Smooth muscle cell (in vitro differentiated cells): ENCODE measurements at regions not wholly inside any gene's neighbourhood (a gene's known extent, or its start where the extent isn't known, plus 50 kb on each side); places are given as distances from the start of the nearest gene placed in this dataset.

Experiments
- DNase-seq: peaks from one replicate; lab custom pipeline; 2025; ENCODE audit not compliant: unreplicated experiment; lab: John Stamatoyannopoulos, UW
- H2AFZ ChIP-seq: fragments of 200-600 bp; sonication (generic); 2 replicates; pipeline ENCODE4 v1.6.0; 2016; ENCODE audit warnings: antibody characterized with exemption, low read depth, mild to moderate bottlenecking
- H3F3A ChIP-seq: fragments of 200-600 bp; sonication (generic); 2 replicates; pipeline ENCODE4 v1.6.0; 2017; ENCODE audit warnings: antibody characterized with exemption, low read depth
- H3K27ac ChIP-seq: fragments of 200-600 bp; sonication (generic); 2 replicates; pipeline ENCODE4 v1.5.1; 2016; ENCODE audit warnings: low read depth, mild to moderate bottlenecking
- H3K27me3 ChIP-seq: fragments of 200-600 bp; sonication (generic); 2 replicates; pipeline ENCODE4 v1.6.1; 2016; ENCODE audit warnings: low read depth, mild to moderate bottlenecking
- H3K36me3 ChIP-seq: fragments of 200-600 bp; sonication (generic); 2 replicates; pipeline ENCODE4 v1.5.1; 2016; ENCODE audit warnings: low read depth
- H3K4me1 ChIP-seq: fragments of 200-600 bp; sonication (generic); 2 replicates; pipeline ENCODE4 v1.5.1; 2016; ENCODE audit warnings: low read depth
- H3K4me2 ChIP-seq: fragments of 200-600 bp; sonication (generic); 2 replicates; pipeline ENCODE4 v1.6.0; 2016; ENCODE audit warnings: mild to moderate bottlenecking
- H3K4me3 ChIP-seq: fragments of 200-600 bp; sonication (generic); 2 replicates; pipeline ENCODE4 v1.5.1; 2016; ENCODE audit warnings: mild to moderate bottlenecking
- H3K79me2 ChIP-seq: fragments of 200-600 bp; sonication (generic); 2 replicates; pipeline ENCODE4 v1.6.0; 2016; ENCODE audit warnings: low read depth, mild to moderate bottlenecking
- H3K9ac ChIP-seq: fragments of 200-600 bp; sonication (generic); 2 replicates; pipeline ENCODE4 v1.6.0; 2016; ENCODE audit warnings: low read depth
- H3K9me3 ChIP-seq: fragments of 200-600 bp; sonication (generic); replicated peaks from 2 replicates; pipeline ENCODE4 v1.5.1; 2016; ENCODE audit warnings: low read depth
- H4K20me1 ChIP-seq: fragments of 200-600 bp; sonication (generic); 2 replicates; pipeline ENCODE4 v1.6.0; 2016; ENCODE audit warnings: low read depth
- WGBS: methylation state at CpG from one replicate; pipeline ENCODE4 v1.1.7; 2016; ENCODE audit warnings: low lambda C conversion rate; 5-methylcytosine and 5-hydroxymethylcytosine counted together
- TF ChIP-seq, protein P1 (sequence below): fragments of 200-600 bp; sonication (generic); IDR thresholded peaks from 2 replicates; pipeline ENCODE4 v1.5.1; 2017; ENCODE audit warnings: borderline replicate concordance, mild to moderate bottlenecking, antibody characterized with exemption; ENCODE audit not compliant: insufficient read depth, poor library complexity, severe bottlenecking

DNA sequence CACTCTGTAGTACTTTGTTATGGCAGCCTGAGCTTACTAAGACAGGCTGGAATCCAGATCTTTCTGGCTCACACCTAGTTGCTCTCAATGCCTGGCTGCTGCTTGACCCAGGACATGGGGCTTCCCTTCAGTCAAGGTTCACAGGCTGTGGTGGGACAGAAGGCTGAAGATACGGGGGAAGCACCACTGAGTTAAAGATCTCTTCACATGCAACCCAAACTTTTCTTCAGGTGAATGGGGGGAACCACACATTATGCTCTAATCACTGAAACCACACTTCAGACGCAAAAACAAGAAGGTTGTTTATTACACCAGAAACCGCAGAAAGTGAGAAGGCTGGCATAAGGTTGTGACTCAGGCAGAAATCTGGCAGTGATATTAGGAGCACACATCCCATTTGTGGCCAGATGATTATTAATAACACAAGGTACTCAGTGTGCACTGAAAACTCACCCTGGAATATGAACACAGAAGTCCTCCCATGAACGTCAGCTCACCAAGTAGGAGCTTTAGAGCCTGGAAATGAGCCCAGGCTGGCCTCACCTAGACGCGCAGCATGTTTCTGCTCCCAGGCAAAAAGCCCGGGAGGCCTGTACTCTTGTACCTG lies 230.5 kb upstream of the CHRNA7 start:
- H3K4me1 ChIP-seq: no peaks in the 10 kb centered on the region
- H3K36me3 ChIP-seq: no peaks in the 10 kb centered on the region
- H3K27me3 ChIP-seq: no peaks in the 10 kb centered on the region
- no peaks in the 10 kb centered on the region for H3K9me3 ChIP-seq
- H3F3A ChIP-seq: no peaks in the 10 kb centered on the region
- H4K20me1 ChIP-seq: no peaks in the 10 kb centered on the region
- DNase-seq: no peak
- H3K4me3 ChIP-seq: no peak overlapping the region
- H3K27ac ChIP-seq: no peak overlapping the region
- TF ChIP-seq, protein P1, sequence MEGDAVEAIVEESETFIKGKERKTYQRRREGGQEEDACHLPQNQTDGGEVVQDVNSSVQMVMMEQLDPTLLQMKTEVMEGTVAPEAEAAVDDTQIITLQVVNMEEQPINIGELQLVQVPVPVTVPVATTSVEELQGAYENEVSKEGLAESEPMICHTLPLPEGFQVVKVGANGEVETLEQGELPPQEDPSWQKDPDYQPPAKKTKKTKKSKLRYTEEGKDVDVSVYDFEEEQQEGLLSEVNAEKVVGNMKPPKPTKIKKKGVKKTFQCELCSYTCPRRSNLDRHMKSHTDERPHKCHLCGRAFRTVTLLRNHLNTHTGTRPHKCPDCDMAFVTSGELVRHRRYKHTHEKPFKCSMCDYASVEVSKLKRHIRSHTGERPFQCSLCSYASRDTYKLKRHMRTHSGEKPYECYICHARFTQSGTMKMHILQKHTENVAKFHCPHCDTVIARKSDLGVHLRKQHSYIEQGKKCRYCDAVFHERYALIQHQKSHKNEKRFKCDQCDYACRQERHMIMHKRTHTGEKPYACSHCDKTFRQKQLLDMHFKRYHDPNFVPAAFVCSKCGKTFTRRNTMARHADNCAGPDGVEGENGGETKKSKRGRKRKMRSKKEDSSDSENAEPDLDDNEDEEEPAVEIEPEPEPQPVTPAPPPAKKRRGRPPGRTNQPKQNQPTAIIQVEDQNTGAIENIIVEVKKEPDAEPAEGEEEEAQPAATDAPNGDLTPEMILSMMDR: no peak
- no peak overlapping the region for H2AFZ ChIP-seq
- no peaks in the 10 kb centered on the region for H3K79me2 ChIP-seq
- H3K4me2 ChIP-seq: no peak overlapping the region
- WGBS: 94% methylated on average over 7 of the region's 7 CpGs
- H3K9ac ChIP-seq: no peak overlapping the region

- no peaks in the 10 kb centered on the region for H3K4me1 ChIP-seq
- H4K20me1 ChIP-seq: no peaks in the 10 kb centered on the region
- no peak overlapping the region for H3K4me3 ChIP-seq
- no peak overlapping the region for H3K9ac ChIP-seq
- no peaks in the 10 kb centered on the region for H3K36me3 ChIP-seq
- H3K79me2 ChIP-seq: no peaks in the 10 kb centered on the region
- TF ChIP-seq, protein P1: no peak
- H3K4me2 ChIP-seq: no peak overlapping the region
- H3K27me3 ChIP-seq: no peaks in the 10 kb centered on the region
- no peaks in the 10 kb centered on the region for H3F3A ChIP-seq
- DNase-seq: no peak
- no peak overlapping the region for H3K27ac ChIP-seq
- no peaks in the 10 kb centered on the region for H3K9me3 ChIP-seq
- 88% methylated on average over 5 of the region's 5 CpGs for WGBS
- H2AFZ ChIP-seq: no peak overlapping the region
Observed at GRCh38 chr15:31801152-31801551, 229.2 kb upstream of the CHRNA7 start.

DNA sequence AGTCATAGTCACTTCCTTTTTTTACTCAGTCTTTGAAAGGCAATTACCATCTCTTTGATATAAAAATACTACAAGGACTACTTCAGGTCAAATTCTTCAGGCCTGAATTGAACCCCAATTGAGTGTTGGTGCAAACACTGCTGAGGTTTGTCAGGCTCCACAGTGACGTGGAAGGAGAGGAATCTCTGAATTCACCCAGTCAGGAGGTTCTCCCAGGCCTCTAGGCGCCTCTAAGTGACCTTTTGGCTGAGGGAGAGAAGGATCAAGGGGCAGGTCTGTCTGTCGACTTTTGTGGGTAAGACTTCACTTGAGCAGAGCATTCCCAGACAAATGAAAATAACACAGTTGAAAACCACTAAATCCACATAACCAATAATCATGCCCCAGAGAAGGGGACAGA lies 227.6 kb upstream of the CHRNA7 start:
- no peak overlapping the region for H3K4me3 ChIP-seq
- DNase-seq: no peak
- no peak overlapping the region for H3K4me2 ChIP-seq
- no peak overlapping the region for H3K27ac ChIP-seq
- H3K9me3 ChIP-seq: no peaks in the 10 kb centered on the region
- H3F3A ChIP-seq: no peaks in the 10 kb centered on the region
- H3K27me3 ChIP-seq: no peaks in the 10 kb centered on the region
- H3K36me3 ChIP-seq: no peaks in the 10 kb centered on the region
- H3K79me2 ChIP-seq: no peaks in the 10 kb centered on the region
- no peaks in the 10 kb centered on the region for H3K4me1 ChIP-seq
- no peaks in the 10 kb centered on the region for H4K20me1 ChIP-seq
- TF ChIP-seq, protein P1: no peak
- H3K9ac ChIP-seq: no peak overlapping the region
- H2AFZ ChIP-seq: no peak overlapping the region
- 73% methylated on average over 3 of the region's 3 CpGs for WGBS

DNA sequence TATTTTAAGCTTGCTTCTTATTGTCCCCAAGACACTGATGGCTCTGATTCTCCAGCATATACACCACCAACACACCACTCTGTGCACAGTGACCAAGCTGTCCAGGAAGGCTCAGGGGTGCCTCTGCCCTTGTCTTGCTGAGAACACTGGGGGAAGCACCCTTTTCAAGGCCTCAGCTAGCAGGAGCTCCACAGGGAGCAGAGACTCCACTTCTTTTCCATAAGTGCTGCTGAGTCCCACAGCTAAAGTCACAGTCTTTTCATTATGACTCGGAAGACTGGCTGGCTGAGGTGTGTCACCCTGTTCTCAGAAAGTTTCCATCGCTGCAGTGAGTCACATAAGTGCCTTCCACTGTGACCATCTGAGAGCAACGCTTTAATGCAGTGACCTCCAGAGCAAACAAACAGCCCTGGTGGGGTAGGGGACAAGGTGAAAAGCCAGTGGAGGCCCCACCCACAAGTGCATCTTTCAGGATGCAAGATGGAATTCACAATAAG lies 226.9 kb upstream of the CHRNA7 start:
- H3K79me2 ChIP-seq: no peaks in the 10 kb centered on the region
- no peak overlapping the region for H3K4me3 ChIP-seq
- no peak overlapping the region for H2AFZ ChIP-seq
- H3K27me3 ChIP-seq: no peaks in the 10 kb centered on the region
- H3K36me3 ChIP-seq: no peaks in the 10 kb centered on the region
- no peaks in the 10 kb centered on the region for H3K4me1 ChIP-seq
- TF ChIP-seq, protein P1: no peak
- H3K9ac ChIP-seq: no peak overlapping the region
- no peak overlapping the region for H3K4me2 ChIP-seq
- no peaks in the 10 kb centered on the region for H3F3A ChIP-seq
- no peak for DNase-seq
- WGBS: 46% methylated on average over 3 of the region's 3 CpGs
- H3K9me3 ChIP-seq: no peaks in the 10 kb centered on the region
- no peaks in the 10 kb centered on the region for H4K20me1 ChIP-seq
- H3K27ac ChIP-seq: no peak overlapping the region
